Neural crest cell (in vitro differentiated cells): ENCODE measurements at regions not wholly inside any gene's neighbourhood (a gene's known extent, or its start where the extent isn't known, plus 50 kb on each side); places are given as distances from the start of the nearest gene placed in this dataset.
"Not testable (repeated sequence)": the region's sequence is repeated elsewhere in the genome, so short reads cannot be mapped to it uniquely, and the experiment has no call there.

ENCODE experiments used
- DNase-seq: peaks from one replicate; pipeline ENCODE4 v3.0.0; 2021; ENCODE audit warnings: low read depth, mixed read lengths, low spot score
- H3K27ac Mint-ChIP-seq: one replicate; pipeline ENCODE4 v1.8.0; 2021; ENCODE audit warnings: mild to moderate bottlenecking, mixed read lengths; ENCODE audit not compliant: unreplicated experiment
- H3K27me3 Mint-ChIP-seq: 2 replicates; pipeline ENCODE4 v1.8.0; 2021; ENCODE audit warnings: low read depth, mild to moderate bottlenecking, mixed read lengths
- H3K36me3 Mint-ChIP-seq: 2 replicates; pipeline ENCODE4 v1.8.0; 2021; ENCODE audit warnings: low read depth, mild to moderate bottlenecking, mixed read lengths
- H3K4me1 Mint-ChIP-seq: 2 replicates; pipeline ENCODE4 v1.8.0; 2021; ENCODE audit warnings: mixed read lengths
- H3K4me3 Mint-ChIP-seq: one replicate; pipeline ENCODE4 v1.8.0; 2021; ENCODE audit warnings: mild to moderate bottlenecking, mixed read lengths
- H3K9me3 Mint-ChIP-seq: 2 replicates; pipeline ENCODE4 v1.8.0; 2021; ENCODE audit warnings: mixed read lengths
- TF ChIP-seq, protein P1 (sequence below): fragments of 200-600 bp; sonication (generic); conservative IDR thresholded peaks from 2 replicates; pipeline ENCODE4 v1.5.0; 2021; ENCODE audit warnings: antibody characterized with exemption, mild to moderate bottlenecking

DNA sequence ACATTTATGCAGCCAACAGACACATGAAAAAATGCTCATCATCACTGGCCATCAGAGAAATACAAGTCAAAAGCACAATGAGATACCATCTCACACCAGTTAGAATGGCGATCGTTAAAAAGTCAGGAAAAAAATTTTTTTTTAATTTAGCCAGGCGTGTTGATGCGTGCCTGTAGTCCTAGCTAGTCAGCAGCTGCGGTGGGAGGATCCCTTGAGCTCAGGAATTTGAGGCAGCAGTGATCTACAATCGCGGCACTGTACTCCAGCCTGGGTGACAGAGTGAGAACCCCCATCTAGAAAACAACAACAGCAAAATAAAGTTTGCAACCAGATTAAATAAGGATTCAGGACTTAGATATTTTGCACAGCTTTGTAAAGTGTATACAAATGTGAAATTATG is 65.7 kb upstream of the ALG13 start:
- Mint-ChIP-seq H3K9me3 (no peaks in the 10 kb centered on the region), H3K4me3 (no peak overlapping the region), H3K4me1 (no peaks in the 10 kb centered on the region), H3K36me3 (no peaks in the 10 kb centered on the region), H3K27me3 (no peaks in the 10 kb centered on the region), H3K27ac (no peak overlapping the region)
- DNase-seq, result no peak
- TF ChIP-seq, protein P1, sequence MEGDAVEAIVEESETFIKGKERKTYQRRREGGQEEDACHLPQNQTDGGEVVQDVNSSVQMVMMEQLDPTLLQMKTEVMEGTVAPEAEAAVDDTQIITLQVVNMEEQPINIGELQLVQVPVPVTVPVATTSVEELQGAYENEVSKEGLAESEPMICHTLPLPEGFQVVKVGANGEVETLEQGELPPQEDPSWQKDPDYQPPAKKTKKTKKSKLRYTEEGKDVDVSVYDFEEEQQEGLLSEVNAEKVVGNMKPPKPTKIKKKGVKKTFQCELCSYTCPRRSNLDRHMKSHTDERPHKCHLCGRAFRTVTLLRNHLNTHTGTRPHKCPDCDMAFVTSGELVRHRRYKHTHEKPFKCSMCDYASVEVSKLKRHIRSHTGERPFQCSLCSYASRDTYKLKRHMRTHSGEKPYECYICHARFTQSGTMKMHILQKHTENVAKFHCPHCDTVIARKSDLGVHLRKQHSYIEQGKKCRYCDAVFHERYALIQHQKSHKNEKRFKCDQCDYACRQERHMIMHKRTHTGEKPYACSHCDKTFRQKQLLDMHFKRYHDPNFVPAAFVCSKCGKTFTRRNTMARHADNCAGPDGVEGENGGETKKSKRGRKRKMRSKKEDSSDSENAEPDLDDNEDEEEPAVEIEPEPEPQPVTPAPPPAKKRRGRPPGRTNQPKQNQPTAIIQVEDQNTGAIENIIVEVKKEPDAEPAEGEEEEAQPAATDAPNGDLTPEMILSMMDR, result no peak

DNA sequence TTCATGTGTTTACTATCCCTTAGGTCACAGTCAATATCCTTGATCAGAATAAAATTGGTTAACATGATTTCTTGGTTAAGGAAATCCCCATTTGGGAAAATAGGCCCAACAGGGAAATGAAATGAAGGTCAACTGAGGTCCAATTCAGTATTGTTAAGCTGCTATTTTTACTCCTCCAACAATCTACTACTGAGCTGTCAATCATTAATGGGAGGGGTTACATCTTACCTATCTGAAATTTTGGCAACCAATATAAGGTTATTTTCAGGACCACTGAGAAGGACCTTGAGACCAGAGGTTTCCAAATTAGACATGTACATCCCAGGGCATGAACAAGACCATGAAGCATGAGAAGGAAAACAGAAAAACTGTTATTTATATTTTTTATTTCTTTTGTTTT is 64.2 kb upstream of the ALG13 start:
- DNase-seq, result no peak
- Mint-ChIP-seq H3K9me3 (peaks cover 7% of the 10 kb centered on the region), H3K36me3 (peaks cover 4% of the 10 kb centered on the region), H3K4me1 (no peaks in the 10 kb centered on the region), H3K27ac (no peak overlapping the region), H3K4me3 (no peak overlapping the region), H3K27me3 (no peaks in the 10 kb centered on the region)
- TF ChIP-seq, protein P1, result no peak

DNA sequence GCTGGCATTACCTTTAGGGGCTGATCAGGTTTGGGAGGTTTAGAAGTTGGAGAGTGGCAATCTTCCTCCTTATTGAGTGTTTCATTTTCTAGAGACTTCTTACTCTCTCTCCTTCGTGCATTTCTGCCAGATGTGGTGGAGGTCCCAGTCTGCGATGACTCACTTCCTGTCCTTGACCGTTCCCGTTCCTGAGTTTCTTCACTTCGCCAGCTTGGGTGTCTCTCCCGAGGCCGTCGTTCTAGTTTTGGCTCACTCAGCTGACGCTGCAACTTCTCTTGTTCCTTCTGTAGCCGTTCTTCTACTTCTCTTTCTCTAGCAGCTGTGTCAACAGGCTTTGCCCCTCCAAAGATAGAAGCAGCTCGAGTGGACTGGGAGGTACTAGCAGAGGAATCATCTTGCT is 60.9 kb upstream of the ALG13 start:
- H3K36me3 Mint-ChIP-seq, H3K4me1 Mint-ChIP-seq, DNase-seq, H3K27ac Mint-ChIP-seq, H3K27me3 Mint-ChIP-seq, H3K4me3 Mint-ChIP-seq: not testable (repeated sequence)
- peaks cover 15% of the 10 kb centered on the region for H3K9me3 Mint-ChIP-seq

DNA sequence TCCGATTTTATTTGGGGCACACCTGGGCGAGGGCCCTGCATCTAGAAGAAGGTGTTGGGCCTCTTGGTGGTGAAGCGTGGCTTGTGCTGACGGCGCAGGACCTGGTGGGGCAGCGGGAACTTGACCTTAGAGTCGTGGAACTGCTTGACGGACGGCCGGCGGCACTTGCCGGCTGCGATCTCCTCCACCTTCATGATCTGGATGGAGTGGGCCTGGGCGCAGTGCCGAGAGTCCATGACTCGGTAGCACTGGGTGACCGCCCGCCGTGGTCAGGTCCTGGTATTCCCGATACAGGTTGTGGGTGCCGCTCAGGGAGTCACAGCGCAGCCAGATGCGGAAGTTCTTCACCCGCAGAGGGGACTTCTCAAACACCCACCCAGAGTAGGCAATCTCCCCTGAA is 56.8 kb upstream of the ALG13 start:
- peaks cover 4% of the 10 kb centered on the region for H3K36me3 Mint-ChIP-seq
- H3K4me3 Mint-ChIP-seq, result no peak overlapping the region
- no peak for DNase-seq
- peaks cover 15% of the 10 kb centered on the region for H3K9me3 Mint-ChIP-seq
- no peaks in the 10 kb centered on the region for H3K4me1 Mint-ChIP-seq
- H3K27ac Mint-ChIP-seq, result no peak overlapping the region
- H3K27me3 Mint-ChIP-seq, result no peaks in the 10 kb centered on the region
- TF ChIP-seq, protein P1, result no peak

DNA sequence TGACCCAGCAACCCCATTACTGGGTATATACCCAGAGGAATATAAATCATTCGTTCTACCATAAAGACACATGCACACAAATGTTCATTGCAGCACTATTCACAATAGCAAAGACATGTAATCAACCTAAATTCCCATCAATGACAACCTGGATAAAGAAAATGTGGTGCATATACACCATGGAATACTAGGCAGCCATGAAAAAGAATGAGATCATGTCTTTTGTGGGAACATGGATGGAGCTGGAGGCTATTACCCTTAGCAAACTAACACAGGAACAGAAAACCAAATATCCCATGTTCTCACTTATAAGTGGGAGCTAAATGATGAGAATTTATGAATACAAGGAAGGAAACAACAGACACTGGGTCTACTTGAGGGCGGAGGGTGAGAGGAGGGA is 53.7 kb upstream of the ALG13 start:
- not testable (repeated sequence) for H3K9me3 Mint-ChIP-seq, H3K36me3 Mint-ChIP-seq, DNase-seq, H3K27ac Mint-ChIP-seq, H3K4me3 Mint-ChIP-seq, H3K27me3 Mint-ChIP-seq, H3K4me1 Mint-ChIP-seq
